Left lung (tissue), 4 donors: ENCODE measurements at regions not wholly inside any gene's neighbourhood (a gene's known extent, or its start where the extent isn't known, plus 50 kb on each side); places are given as distances from the start of the nearest gene placed in this dataset.
A peak's percentile ranks its signal among the peaks of the same experiment; 100 is the strongest.

Source experiments
- ATAC-seq: fragments of 200-7000 bp; cut with Tn5 transposase; one replicate; pipeline ENCODE4 v1.9.1; 2020; ENCODE audit warnings: moderate library complexity
- DNase-seq, 4 donors: peaks; one replicate each; pipeline ENCODE4 v3.0.0-alpha.2; 2013 to 2020
- H3K27ac ChIP-seq, 2 donors: fragments of 200-600 bp; sonication (generic) in 1 of 2; one replicate each; pipeline versions ENCODE4 v1.5.0 to v1.8.0; 2020 to 2021
- H3K27me3 ChIP-seq, 2 donors: fragments of 200-600 bp; sonication (generic) in 1 of 2; one replicate each; pipeline versions ENCODE4 v1.5.0 to v1.8.0; 2020 to 2021
- H3K36me3 ChIP-seq, 2 donors: fragments of 200-600 bp; sonication (generic) in 1 of 2; one replicate each; pipeline versions ENCODE4 v1.5.0 to v1.8.0; 2020 to 2021
- H3K4me1 ChIP-seq, 2 donors: fragments of 200-600 bp; one replicate each; pipeline ENCODE4 v1.8.0; 2021
- H3K4me3 ChIP-seq, 2 donors: fragments of 200-600 bp; sonication (generic) in 1 of 2; one replicate each; pipeline versions ENCODE4 v1.5.0 to v1.8.0; 2020 to 2021; ENCODE audit warnings: mild to moderate bottlenecking in 1 of 2
- H3K9me3 ChIP-seq, 2 donors: fragments of 200-600 bp; sonication (generic) in 1 of 2; one replicate each; pipeline versions ENCODE4 v1.5.0 to v1.8.0; 2020 to 2021
- intact Hi-C, 2 donors: fragments of 100-400 bp; cut with DNase I; formaldehyde crosslinking; loops; one replicate each; pipeline versions ENCODE4 v1.11.2 to v1.14.2; 2022
- TF ChIP-seq, protein P1 (sequence below), 2 donors: fragments of 200-600 bp; sonication (generic) in 1 of 2; IDR thresholded peaks; one replicate each; pipeline versions ENCODE4 v1.5.0 to v1.8.0; 2021; ENCODE audit warnings: antibody characterized with exemption in 2 of 2
- donor health status: DM: no; HTN: yes; CAD: no.
- donor health status: DM: no; HTN: no; CAD: no.

- DNase-seq (no peak), ATAC-seq (no peak)
- H3K4me1 ChIP-seq = no peaks in the 10 kb centered on the region
- H3K27me3 ChIP-seq = no peaks in the 10 kb centered on the region
- H3K4me3 ChIP-seq = no peak overlapping the region
- TF ChIP-seq, protein P1, sequence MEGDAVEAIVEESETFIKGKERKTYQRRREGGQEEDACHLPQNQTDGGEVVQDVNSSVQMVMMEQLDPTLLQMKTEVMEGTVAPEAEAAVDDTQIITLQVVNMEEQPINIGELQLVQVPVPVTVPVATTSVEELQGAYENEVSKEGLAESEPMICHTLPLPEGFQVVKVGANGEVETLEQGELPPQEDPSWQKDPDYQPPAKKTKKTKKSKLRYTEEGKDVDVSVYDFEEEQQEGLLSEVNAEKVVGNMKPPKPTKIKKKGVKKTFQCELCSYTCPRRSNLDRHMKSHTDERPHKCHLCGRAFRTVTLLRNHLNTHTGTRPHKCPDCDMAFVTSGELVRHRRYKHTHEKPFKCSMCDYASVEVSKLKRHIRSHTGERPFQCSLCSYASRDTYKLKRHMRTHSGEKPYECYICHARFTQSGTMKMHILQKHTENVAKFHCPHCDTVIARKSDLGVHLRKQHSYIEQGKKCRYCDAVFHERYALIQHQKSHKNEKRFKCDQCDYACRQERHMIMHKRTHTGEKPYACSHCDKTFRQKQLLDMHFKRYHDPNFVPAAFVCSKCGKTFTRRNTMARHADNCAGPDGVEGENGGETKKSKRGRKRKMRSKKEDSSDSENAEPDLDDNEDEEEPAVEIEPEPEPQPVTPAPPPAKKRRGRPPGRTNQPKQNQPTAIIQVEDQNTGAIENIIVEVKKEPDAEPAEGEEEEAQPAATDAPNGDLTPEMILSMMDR (IDR thresholded peaks at IDR 0.05) = no peak
- no peaks in the 10 kb centered on the region for H3K9me3 ChIP-seq
- H3K27ac ChIP-seq = no peak overlapping the region
- intact Hi-C loops = no loop called here
- no peaks in the 10 kb centered on the region for H3K36me3 ChIP-seq
Observed at GRCh38 chr10:21406595-21407193, 118.8 kb downstream of the SKIDA1 start.

DNA sequence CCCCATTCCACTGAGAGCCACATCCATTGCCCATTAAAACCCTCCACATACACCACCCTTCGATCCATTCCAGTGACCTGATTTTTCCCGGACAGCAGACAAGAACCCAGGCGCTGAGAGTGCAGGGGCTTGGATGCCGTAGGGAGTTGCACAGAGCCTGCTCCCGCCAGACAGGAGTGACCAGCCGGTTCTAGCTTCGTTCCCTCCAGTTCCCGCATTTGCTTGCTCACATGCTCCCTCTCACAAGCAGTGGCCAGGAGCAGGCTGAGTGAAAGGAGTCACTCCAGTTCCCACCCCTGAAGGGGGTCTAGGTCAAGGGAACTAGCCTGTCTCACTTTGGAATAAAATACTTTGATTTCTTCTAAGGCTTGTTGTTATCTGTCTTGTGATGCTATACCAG is 119.5 kb downstream of the SKIDA1 start:
- no peaks in the 10 kb centered on the region for H3K36me3 ChIP-seq
- ATAC-seq (no peak), DNase-seq (no peak)
- no peaks in the 10 kb centered on the region for H3K9me3 ChIP-seq
- no peaks in the 10 kb centered on the region for H3K27me3 ChIP-seq
- H3K27ac ChIP-seq = no peak overlapping the region
- TF ChIP-seq, protein P1 (IDR thresholded peaks at IDR 0.05) = no peak
- H3K4me3 ChIP-seq = no peak overlapping the region
- H3K4me1 ChIP-seq = no peaks in the 10 kb centered on the region
- intact Hi-C loops = no loop called here

DNA sequence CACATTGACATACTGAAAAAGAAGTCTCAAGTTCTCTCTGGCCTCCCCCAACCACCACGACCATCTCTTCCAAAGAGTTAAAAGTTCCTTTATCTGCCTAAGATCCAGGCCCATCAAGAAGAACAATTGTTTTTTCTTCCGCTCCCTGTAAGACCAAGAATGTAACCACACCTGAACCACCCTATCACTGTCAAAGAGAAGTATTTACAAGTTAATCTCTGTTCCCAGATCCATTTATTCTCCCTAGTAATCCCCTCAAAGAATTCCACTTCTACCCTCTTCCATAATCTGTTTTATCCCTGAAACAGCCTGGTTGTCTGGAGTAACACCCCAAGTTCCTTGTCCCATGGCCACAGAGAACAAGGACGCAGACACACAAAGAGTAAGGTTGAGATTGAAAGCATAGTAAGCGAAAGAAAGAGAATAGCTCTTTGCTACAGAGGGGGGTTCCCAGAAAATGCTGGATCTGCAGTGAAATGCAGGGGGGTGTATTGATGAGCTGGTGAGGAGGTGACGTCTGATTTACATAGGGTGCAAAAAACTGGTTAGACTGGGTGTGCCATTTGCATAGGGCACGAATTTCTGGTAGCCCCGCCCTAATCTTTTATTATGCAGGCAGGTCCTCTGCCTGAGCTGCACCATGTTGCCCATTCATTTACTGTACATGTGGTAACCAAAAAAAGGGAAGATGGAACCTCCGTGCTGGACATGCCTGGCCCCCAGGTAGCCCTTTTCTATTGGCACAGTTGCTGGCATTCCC is 122.0 kb downstream of the SKIDA1 start:
- intact Hi-C loops = no loop called here
- Histone ChIP-seq H3K9me3 (no peaks in the 10 kb centered on the region), H3K4me1 (no peaks in the 10 kb centered on the region), H3K27ac (no peak overlapping the region), H3K4me3 (no peak overlapping the region), H3K27me3 (no peaks in the 10 kb centered on the region), H3K36me3 (no peaks in the 10 kb centered on the region)
- ATAC-seq (no peak), DNase-seq (no peak)
- TF ChIP-seq, protein P1 (IDR thresholded peaks at IDR 0.05) = no peak

- TF ChIP-seq, protein P1 (IDR thresholded peaks at IDR 0.05) = no peak
- ATAC-seq (peak; percentile 72), DNase-seq (peak in 2 of 4 donors; percentile 15 to 44)
- no peak overlapping the region for H3K27ac ChIP-seq
- H3K4me3 ChIP-seq = no peak overlapping the region
- no peaks in the 10 kb centered on the region for H3K36me3 ChIP-seq
- H3K9me3 ChIP-seq = no peaks in the 10 kb centered on the region
- H3K4me1 ChIP-seq = no peaks in the 10 kb centered on the region
- intact Hi-C loops = no loop called here
- no peaks in the 10 kb centered on the region for H3K27me3 ChIP-seq
Observed at GRCh38 chr10:21402606-21403083, 122.8 kb downstream of the SKIDA1 start.

DNA sequence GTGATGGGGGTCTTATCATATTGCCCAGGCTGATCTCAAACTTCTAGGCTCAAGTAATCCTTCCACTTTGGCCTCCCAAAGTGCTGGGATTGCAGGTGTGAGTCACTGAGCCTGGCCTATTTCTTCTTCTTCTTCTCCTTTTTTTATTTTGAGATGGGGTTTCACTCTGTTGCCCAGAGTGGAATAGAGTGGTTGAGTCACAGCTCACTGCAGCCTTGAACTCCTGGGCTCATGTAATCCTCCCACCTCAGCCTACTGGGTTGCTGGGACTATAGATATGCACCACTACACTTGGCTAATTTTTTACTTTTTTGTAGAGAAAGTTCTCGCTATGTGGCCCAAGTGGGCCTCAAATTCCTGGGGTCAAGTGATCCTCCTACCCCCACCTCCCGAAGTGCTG is 124.3 kb downstream of the SKIDA1 start:
- TF ChIP-seq, protein P1 (IDR thresholded peaks at IDR 0.05) = no peak

More for the DNA sequence above, 124.3 kb downstream of the SKIDA1 start:
- Histone ChIP-seq H3K4me1 (no peaks in the 10 kb centered on the region), H3K36me3 (no peaks in the 10 kb centered on the region), H3K4me3 (no peak overlapping the region), H3K27me3 (no peaks in the 10 kb centered on the region), H3K9me3 (no peaks in the 10 kb centered on the region), H3K27ac (no peak overlapping the region)
- ATAC-seq = no peak
- intact Hi-C loops = no loop called here
- no peak for DNase-seq
